ENCODE measurements at regions not wholly inside any gene's neighbourhood (a gene's known extent, or its start where the extent isn't known, plus 50 kb on each side); places are given as distances from the start of the nearest gene placed in this dataset.

DNA sequence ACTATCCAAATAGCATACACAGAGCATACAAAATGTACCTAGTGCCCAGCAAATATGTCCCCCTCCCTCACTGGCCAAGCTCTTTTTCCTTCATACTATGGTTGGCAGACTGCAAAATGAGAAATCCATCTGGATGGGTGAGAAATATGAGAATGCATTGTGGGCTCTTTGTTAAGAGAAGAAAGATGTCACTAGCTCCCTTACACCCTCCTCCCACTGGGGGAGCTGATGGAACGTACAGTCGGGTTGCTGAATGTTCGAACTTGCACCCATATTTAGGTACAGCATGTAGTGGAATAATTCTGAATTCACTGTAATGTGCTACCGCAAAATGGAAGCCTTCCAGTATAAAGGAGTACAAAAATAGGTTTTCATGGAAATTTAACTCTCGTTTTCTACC is 377.4 kb downstream of the GRIN2B start:
- H3K4me1 Mint-ChIP-seq (ENCODE audit: unreplicated experiment): no peaks in the 10 kb centered on the region
- no peaks in the 10 kb centered on the region for H3K36me3 Mint-ChIP-seq (ENCODE audit: unreplicated experiment)
- DNase-seq (ENCODE audit: extremely low spot score, unreplicated experiment): no peak
- TF ChIP-seq, protein P1, sequence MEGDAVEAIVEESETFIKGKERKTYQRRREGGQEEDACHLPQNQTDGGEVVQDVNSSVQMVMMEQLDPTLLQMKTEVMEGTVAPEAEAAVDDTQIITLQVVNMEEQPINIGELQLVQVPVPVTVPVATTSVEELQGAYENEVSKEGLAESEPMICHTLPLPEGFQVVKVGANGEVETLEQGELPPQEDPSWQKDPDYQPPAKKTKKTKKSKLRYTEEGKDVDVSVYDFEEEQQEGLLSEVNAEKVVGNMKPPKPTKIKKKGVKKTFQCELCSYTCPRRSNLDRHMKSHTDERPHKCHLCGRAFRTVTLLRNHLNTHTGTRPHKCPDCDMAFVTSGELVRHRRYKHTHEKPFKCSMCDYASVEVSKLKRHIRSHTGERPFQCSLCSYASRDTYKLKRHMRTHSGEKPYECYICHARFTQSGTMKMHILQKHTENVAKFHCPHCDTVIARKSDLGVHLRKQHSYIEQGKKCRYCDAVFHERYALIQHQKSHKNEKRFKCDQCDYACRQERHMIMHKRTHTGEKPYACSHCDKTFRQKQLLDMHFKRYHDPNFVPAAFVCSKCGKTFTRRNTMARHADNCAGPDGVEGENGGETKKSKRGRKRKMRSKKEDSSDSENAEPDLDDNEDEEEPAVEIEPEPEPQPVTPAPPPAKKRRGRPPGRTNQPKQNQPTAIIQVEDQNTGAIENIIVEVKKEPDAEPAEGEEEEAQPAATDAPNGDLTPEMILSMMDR (IDR thresholded peaks at IDR 0.05): no peak
- H3K4me3 Mint-ChIP-seq (ENCODE audit: unreplicated experiment): no peak overlapping the region
- no peaks in the 10 kb centered on the region for H3K27me3 Mint-ChIP-seq (ENCODE audit: unreplicated experiment)
- peaks cover 3% of the 10 kb centered on the region for H3K9me3 Mint-ChIP-seq (ENCODE audit: unreplicated experiment)
- H3K27ac Mint-ChIP-seq (ENCODE audit: unreplicated experiment): no peak overlapping the region

DNA sequence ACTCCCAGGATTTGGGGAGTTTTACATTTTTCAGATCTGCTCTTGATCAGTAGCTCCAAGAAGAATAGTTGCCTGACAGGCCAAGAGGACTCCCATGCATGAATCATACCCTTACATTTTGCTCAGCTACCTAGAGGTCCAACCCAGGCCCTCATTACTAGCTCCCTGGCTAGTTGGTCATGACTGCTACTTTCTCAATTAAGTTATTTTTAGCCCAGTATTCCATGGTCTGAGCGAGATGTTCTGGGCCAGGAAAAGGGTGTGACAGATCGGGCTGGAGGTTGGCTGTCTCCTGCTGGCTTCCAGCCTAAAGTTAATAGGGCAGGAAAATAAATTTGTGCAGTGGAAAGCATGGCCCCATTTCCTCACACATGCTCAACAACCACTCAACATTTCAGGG is 379.2 kb downstream of the GRIN2B start:
- no peak for DNase-seq (ENCODE audit: extremely low spot score, unreplicated experiment)
- TF ChIP-seq, protein P1 (IDR thresholded peaks at IDR 0.05): no peak
- H3K36me3 Mint-ChIP-seq (ENCODE audit: unreplicated experiment): no peaks in the 10 kb centered on the region
- H3K4me1 Mint-ChIP-seq (ENCODE audit: unreplicated experiment): no peaks in the 10 kb centered on the region
- no peak overlapping the region for H3K27ac Mint-ChIP-seq (ENCODE audit: unreplicated experiment)
- peaks cover 3% of the 10 kb centered on the region for H3K9me3 Mint-ChIP-seq (ENCODE audit: unreplicated experiment)
- H3K4me3 Mint-ChIP-seq (ENCODE audit: unreplicated experiment): no peak overlapping the region
- no peaks in the 10 kb centered on the region for H3K27me3 Mint-ChIP-seq (ENCODE audit: unreplicated experiment)

DNA sequence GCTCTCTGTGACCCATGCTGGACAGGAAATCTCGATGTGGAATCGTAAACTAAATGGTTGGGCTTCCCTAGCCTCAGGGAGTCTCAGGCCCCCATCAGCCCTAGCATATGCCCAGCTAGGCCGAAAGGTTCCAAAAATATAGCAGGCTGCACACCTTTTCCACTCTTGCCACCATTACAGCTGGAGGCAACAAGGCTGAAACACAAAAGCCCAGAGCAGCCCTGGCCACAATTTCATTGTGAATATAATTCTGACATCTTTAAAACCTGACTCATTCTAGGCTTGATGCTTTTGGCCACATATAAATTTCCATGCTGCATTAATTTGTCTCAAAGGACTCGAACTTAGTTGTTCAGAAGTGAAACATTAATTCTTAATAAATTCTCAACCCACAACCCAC is 382.2 kb downstream of the GRIN2B start:
- Mint-ChIP-seq H3K36me3 (ENCODE audit: unreplicated experiment) (no peaks in the 10 kb centered on the region), H3K27me3 (ENCODE audit: unreplicated experiment) (no peaks in the 10 kb centered on the region), H3K27ac (ENCODE audit: unreplicated experiment) (no peak overlapping the region), H3K4me1 (ENCODE audit: unreplicated experiment) (no peaks in the 10 kb centered on the region), H3K9me3 (ENCODE audit: unreplicated experiment) (no peaks in the 10 kb centered on the region), H3K4me3 (ENCODE audit: unreplicated experiment) (no peak overlapping the region)
- TF ChIP-seq, protein P1 (IDR thresholded peaks at IDR 0.05): no peak
- no peak for DNase-seq (ENCODE audit: extremely low spot score, unreplicated experiment)

DNA sequence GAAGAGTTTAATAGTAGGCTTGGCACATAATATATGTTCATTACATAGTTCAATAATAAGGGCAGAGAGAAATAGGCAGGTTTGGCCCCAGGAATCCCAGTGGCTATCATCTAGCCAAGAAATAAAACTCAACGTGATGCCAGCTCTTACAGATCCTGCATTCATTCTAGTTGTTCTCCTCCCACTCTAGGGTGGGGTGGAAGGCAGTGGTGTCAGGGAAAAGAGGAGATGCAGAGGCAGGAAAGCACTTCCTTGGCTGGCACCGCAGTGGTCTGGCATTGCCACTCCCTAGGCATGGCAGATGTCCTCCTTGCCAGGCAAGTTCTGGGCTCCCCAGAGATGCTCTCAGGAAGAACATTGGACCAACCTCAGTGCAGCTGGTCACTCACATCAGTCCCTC is 383.6 kb downstream of the GRIN2B start:
- no peaks in the 10 kb centered on the region for H3K9me3 Mint-ChIP-seq (ENCODE audit: unreplicated experiment)
- H3K4me1 Mint-ChIP-seq (ENCODE audit: unreplicated experiment): no peaks in the 10 kb centered on the region
- no peak for DNase-seq (ENCODE audit: extremely low spot score, unreplicated experiment)
- TF ChIP-seq, protein P1 (IDR thresholded peaks at IDR 0.05): no peak
- H3K4me3 Mint-ChIP-seq (ENCODE audit: unreplicated experiment): no peak overlapping the region
- H3K36me3 Mint-ChIP-seq (ENCODE audit: unreplicated experiment): no peaks in the 10 kb centered on the region
- H3K27ac Mint-ChIP-seq (ENCODE audit: unreplicated experiment): no peak overlapping the region
- no peaks in the 10 kb centered on the region for H3K27me3 Mint-ChIP-seq (ENCODE audit: unreplicated experiment)

DNA sequence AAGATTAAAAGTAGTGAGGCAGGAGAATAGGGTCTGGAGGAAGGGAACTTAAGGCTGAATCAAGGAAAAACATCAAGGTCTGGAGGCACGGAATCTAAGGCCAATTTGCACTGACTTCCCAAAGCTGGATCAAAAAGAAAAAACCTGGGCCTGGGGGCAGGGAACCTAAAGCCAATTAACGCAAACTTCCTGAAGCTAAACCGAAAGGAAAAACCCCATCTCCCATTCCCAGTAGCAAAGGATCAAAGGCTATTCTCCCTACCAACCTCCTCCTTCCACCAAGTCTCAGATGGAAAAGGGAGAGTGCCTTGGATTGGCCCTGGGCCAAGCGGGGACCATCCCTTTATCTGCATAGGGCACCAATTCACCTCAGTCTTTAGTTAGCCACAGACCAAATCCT is 384.2 kb downstream of the GRIN2B start:
- no peaks in the 10 kb centered on the region for H3K27me3 Mint-ChIP-seq (ENCODE audit: unreplicated experiment)
- no peaks in the 10 kb centered on the region for H3K36me3 Mint-ChIP-seq (ENCODE audit: unreplicated experiment)
- no peak for DNase-seq (ENCODE audit: extremely low spot score, unreplicated experiment)
- no peak overlapping the region for H3K4me3 Mint-ChIP-seq (ENCODE audit: unreplicated experiment)
- no peak overlapping the region for H3K27ac Mint-ChIP-seq (ENCODE audit: unreplicated experiment)
- no peaks in the 10 kb centered on the region for H3K4me1 Mint-ChIP-seq (ENCODE audit: unreplicated experiment)
- TF ChIP-seq, protein P1 (IDR thresholded peaks at IDR 0.05): no peak
- H3K9me3 Mint-ChIP-seq (ENCODE audit: unreplicated experiment): no peaks in the 10 kb centered on the region

All from osteocyte (in vitro differentiated cells).